Ascending aorta (tissue), 2 donors: ENCODE measurements at regions not wholly inside any gene's neighbourhood (a gene's known extent, or its start where the extent isn't known, plus 50 kb on each side); places are given as distances from the start of the nearest gene placed in this dataset.

ENCODE experiments used
- DNase-seq, 2 donors: peaks; one replicate each; pipeline ENCODE4 v3.0.0-alpha.2; 2019; ENCODE audit warnings: low spot score in 2 of 2
- H3K27ac ChIP-seq, 2 donors: fragments of 200-600 bp; sonication (generic); one replicate each; pipeline ENCODE4 v1.5.1; 2016 to 2017; ENCODE audit warnings: mild to moderate bottlenecking in 1 of 2
- H3K27me3 ChIP-seq: fragments of 200-600 bp; sonication (generic); one replicate; pipeline ENCODE4 v1.5.1; 2017
- H3K36me3 ChIP-seq, 2 donors: fragments of 200-600 bp; sonication (generic); one replicate each; pipeline ENCODE4 v1.5.1; 2016
- H3K4me1 ChIP-seq, 2 donors: fragments of 200-600 bp; sonication (generic); one replicate each; pipeline ENCODE4 v1.5.1; 2016 to 2017; ENCODE audit warnings: mild to moderate bottlenecking in 1 of 2
- H3K4me3 ChIP-seq, 2 donors: fragments of 200-600 bp; sonication (generic); one replicate each; pipeline ENCODE4 v1.5.1; 2016 to 2017; ENCODE audit warnings: mild to moderate bottlenecking in 1 of 2
- H3K9me3 ChIP-seq, 2 donors: fragments of 200-600 bp; sonication (generic); one replicate each; pipeline ENCODE4 v1.5.1; 2016
- CTCF ChIP-seq, 3 experiments: fragments of 200-600 bp in 2 of 3; fragments of 450-650 bp in 1 of 3; sonication (generic) in 2 of 3; IDR thresholded peaks; one replicate each; pipeline ENCODE4 v1.5.1; 2016 to 2019; ENCODE audit warnings: antibody characterized with exemption in 3 of 3, mild to moderate bottlenecking in 1 of 3, moderate library complexity in 1 of 3
- intact Hi-C: fragments of 100-400 bp; cut with DNase I; formaldehyde crosslinking; loops from one replicate; pipeline ENCODE4 v1.15.1; 2023

GRCh38 chr10:33114451-33114952 is 156.5 kb upstream of the ITGB1 start:
- intact Hi-C loops, result no loop called here
- TF ChIP-seq CTCF (IDR thresholded peaks at IDR 0.05), result no peak
- no peak for DNase-seq
- H3K4me3 ChIP-seq, result no peak overlapping the region
- H3K4me1 ChIP-seq, result no peaks in the 10 kb centered on the region
- H3K27me3 ChIP-seq, result no peaks in the 10 kb centered on the region
- no peaks in the 10 kb centered on the region for H3K9me3 ChIP-seq
- no peak overlapping the region for H3K27ac ChIP-seq
- no peaks in the 10 kb centered on the region for H3K36me3 ChIP-seq

GRCh38 chr10:33113466-33113865 is 155.4 kb upstream of the ITGB1 start:
- no peak for TF ChIP-seq CTCF (IDR thresholded peaks at IDR 0.05)
- H3K4me3 ChIP-seq, result no peak overlapping the region
- H3K4me1 ChIP-seq, result no peaks in the 10 kb centered on the region
- H3K36me3 ChIP-seq, result no peaks in the 10 kb centered on the region
- intact Hi-C loops, result no loop called here
- H3K9me3 ChIP-seq, result no peaks in the 10 kb centered on the region
- no peak for DNase-seq
- H3K27me3 ChIP-seq, result no peaks in the 10 kb centered on the region
- no peak overlapping the region for H3K27ac ChIP-seq

GRCh38 chr10:33112831-33113455 is 154.9 kb upstream of the ITGB1 start:
- no peak for DNase-seq
- Histone ChIP-seq H3K27me3 (no peaks in the 10 kb centered on the region), H3K9me3 (no peaks in the 10 kb centered on the region), H3K27ac (no peak overlapping the region), H3K4me3 (no peak overlapping the region), H3K4me1 (no peaks in the 10 kb centered on the region), H3K36me3 (no peaks in the 10 kb centered on the region)
- no peak for TF ChIP-seq CTCF (IDR thresholded peaks at IDR 0.05)
- intact Hi-C loops, result no loop called here

GRCh38 chr10:33111488-33112051 is 153.5 kb upstream of the ITGB1 start:
- no peaks in the 10 kb centered on the region for H3K9me3 ChIP-seq
- H3K4me1 ChIP-seq, result no peaks in the 10 kb centered on the region
- no peak for TF ChIP-seq CTCF (IDR thresholded peaks at IDR 0.05)
- no peak for DNase-seq
- H3K36me3 ChIP-seq, result no peaks in the 10 kb centered on the region
- no peak overlapping the region for H3K4me3 ChIP-seq
- intact Hi-C loops, result no loop called here
- no peaks in the 10 kb centered on the region for H3K27me3 ChIP-seq
- H3K27ac ChIP-seq, result no peak overlapping the region

- no peak for TF ChIP-seq CTCF (IDR thresholded peaks at IDR 0.05)
- DNase-seq, result no peak
- Histone ChIP-seq H3K27ac (no peak overlapping the region), H3K27me3 (no peaks in the 10 kb centered on the region), H3K4me1 (no peaks in the 10 kb centered on the region), H3K4me3 (no peak overlapping the region), H3K9me3 (no peaks in the 10 kb centered on the region), H3K36me3 (no peaks in the 10 kb centered on the region)
- intact Hi-C loops, result no loop called here
Measured at GRCh38 chr10:33109788-33110469, 151.9 kb upstream of the ITGB1 start.
